ENCODE measurements at regions not wholly inside any gene's neighbourhood (a gene's known extent, or its start where the extent isn't known, plus 50 kb on each side); places are given as distances from the start of the nearest gene placed in this dataset.
"Not testable (repeated sequence)": the region's sequence is repeated elsewhere in the genome, so short reads cannot be mapped to it uniquely, and the experiment has no call there.

GRCh38 chr1:206312274-206312665 lies 108.9 kb downstream of the SRGAP2 start:
- DNase-seq, result not testable (repeated sequence)

GRCh38 chr1:206314951-206315636 lies 111.8 kb downstream of the SRGAP2 start:
- not testable (repeated sequence) for DNase-seq

- DNase-seq, result not testable (repeated sequence)
These were observed 113.6 kb downstream of the SRGAP2 start for GRCh38 chr1:206316901-206317300.

GRCh38 chr1:206317878-206318514 lies 114.7 kb downstream of the SRGAP2 start:
- not testable (repeated sequence) for DNase-seq

GRCh38 chr1:206320227-206320626 lies 116.9 kb downstream of the SRGAP2 start:
- DNase-seq, result not testable (repeated sequence)

- not testable (repeated sequence) for DNase-seq
These were observed 123.0 kb downstream of the SRGAP2 start for GRCh38 chr1:206326159-206326939.

- DNase-seq, result not testable (repeated sequence)
These were observed 128.3 kb downstream of the SRGAP2 start for GRCh38 chr1:206331597-206331996.

GRCh38 chr1:206333316-206333715 lies 130.0 kb downstream of the SRGAP2 start:
- not testable (repeated sequence) for DNase-seq

GRCh38 chr1:206333897-206334296 lies 130.6 kb downstream of the SRGAP2 start:
- not testable (repeated sequence) for DNase-seq

GRCh38 chr1:206334481-206334880 lies 131.1 kb downstream of the SRGAP2 start:
- not testable (repeated sequence) for DNase-seq

GRCh38 chr1:206335162-206335561 lies 131.8 kb downstream of the SRGAP2 start:
- not testable (repeated sequence) for DNase-seq

- not testable (repeated sequence) for DNase-seq
These were observed 132.8 kb downstream of the SRGAP2 start for GRCh38 chr1:206335875-206336846.

GRCh38 chr1:206337024-206337423 lies 133.3 kb upstream of the IKBKE start:
- not testable (repeated sequence) for DNase-seq

- DNase-seq, result not testable (repeated sequence)
These were observed 119.6 kb upstream of the IKBKE start for GRCh38 chr1:206350493-206351275.

GRCh38 chr1:206351276-206352052 lies 118.8 kb upstream of the IKBKE start:
- not testable (repeated sequence) for DNase-seq

GRCh38 chr1:206356310-206356709 lies 114.0 kb upstream of the IKBKE start:
- DNase-seq, result not testable (repeated sequence)

- DNase-seq, result not testable (repeated sequence)
These were observed 112.3 kb upstream of the IKBKE start for GRCh38 chr1:206357962-206358361.

GRCh38 chr1:206358771-206359170 lies 111.5 kb upstream of the IKBKE start:
- DNase-seq, result not testable (repeated sequence)

GRCh38 chr1:206359377-206359776 lies 110.9 kb upstream of the IKBKE start:
- DNase-seq, result not testable (repeated sequence)

- DNase-seq, result not testable (repeated sequence)
These were observed 108.2 kb upstream of the IKBKE start for GRCh38 chr1:206361978-206362543.
